Mesothelial cell of epicardium (in vitro differentiated cells): ENCODE measurements at regions not wholly inside any gene's neighbourhood (a gene's known extent, or its start where the extent isn't known, plus 50 kb on each side); places are given as distances from the start of the nearest gene placed in this dataset.

Source experiments
- DNase-seq, 2 experiments: peaks; one replicate each; pipeline ENCODE4 v3.0.0; 2021; ENCODE audit warnings: low spot score in 2 of 2; ENCODE audit not compliant: unreplicated experiment in 2 of 2
- H3K27ac Mint-ChIP-seq: 2 replicates; pipeline ENCODE4 v1.8.0; 2021; ENCODE audit warnings: mixed read lengths
- H3K27me3 Mint-ChIP-seq: 2 replicates; pipeline ENCODE4 v1.8.0; 2021; ENCODE audit warnings: low read depth, mixed read lengths
- H3K36me3 Mint-ChIP-seq: 2 replicates; pipeline ENCODE4 v1.8.0; 2021; ENCODE audit warnings: mixed read lengths
- H3K4me1 Mint-ChIP-seq: 2 replicates; pipeline ENCODE4 v1.8.0; 2021; ENCODE audit warnings: mixed read lengths
- H3K4me3 Mint-ChIP-seq: 2 replicates; pipeline ENCODE4 v1.8.0; 2021; ENCODE audit warnings: mild to moderate bottlenecking, moderate library complexity, mixed read lengths
- H3K9me3 Mint-ChIP-seq: 2 replicates; pipeline ENCODE4 v1.8.0; 2021; ENCODE audit warnings: mixed read lengths
- TF ChIP-seq, protein P1 (sequence below): fragments of 200-600 bp; sonication (generic); IDR thresholded peaks from one replicate; pipeline ENCODE4 v1.5.0; 2021; ENCODE audit warnings: antibody characterized with exemption; ENCODE audit not compliant: unreplicated experiment

DNA sequence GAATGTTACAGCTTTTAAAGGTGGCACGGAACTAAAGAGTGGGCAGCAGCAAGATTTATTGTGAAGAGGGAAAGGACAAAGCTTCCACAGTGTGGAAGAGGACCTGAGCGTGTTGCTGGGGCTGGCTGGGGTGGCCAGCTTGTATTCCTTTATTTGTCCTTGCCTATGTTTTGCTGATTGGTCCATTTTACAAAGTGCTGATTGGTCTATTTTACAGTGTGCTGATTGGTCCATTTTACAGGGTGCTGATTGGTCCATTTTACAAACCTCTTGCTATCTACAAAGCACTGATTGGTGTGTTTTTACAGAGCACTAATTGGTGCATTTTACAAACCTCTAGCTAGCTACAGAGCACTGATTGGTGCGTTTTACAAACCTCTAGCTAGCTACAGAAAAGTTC, 109.7 kb upstream of the DDX18 start:
- peaks cover 4% of the 10 kb centered on the region for H3K27me3 Mint-ChIP-seq
- TF ChIP-seq, protein P1, sequence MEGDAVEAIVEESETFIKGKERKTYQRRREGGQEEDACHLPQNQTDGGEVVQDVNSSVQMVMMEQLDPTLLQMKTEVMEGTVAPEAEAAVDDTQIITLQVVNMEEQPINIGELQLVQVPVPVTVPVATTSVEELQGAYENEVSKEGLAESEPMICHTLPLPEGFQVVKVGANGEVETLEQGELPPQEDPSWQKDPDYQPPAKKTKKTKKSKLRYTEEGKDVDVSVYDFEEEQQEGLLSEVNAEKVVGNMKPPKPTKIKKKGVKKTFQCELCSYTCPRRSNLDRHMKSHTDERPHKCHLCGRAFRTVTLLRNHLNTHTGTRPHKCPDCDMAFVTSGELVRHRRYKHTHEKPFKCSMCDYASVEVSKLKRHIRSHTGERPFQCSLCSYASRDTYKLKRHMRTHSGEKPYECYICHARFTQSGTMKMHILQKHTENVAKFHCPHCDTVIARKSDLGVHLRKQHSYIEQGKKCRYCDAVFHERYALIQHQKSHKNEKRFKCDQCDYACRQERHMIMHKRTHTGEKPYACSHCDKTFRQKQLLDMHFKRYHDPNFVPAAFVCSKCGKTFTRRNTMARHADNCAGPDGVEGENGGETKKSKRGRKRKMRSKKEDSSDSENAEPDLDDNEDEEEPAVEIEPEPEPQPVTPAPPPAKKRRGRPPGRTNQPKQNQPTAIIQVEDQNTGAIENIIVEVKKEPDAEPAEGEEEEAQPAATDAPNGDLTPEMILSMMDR: no peak
- H3K4me3 Mint-ChIP-seq: no peak overlapping the region
- DNase-seq: no peak
- no peaks in the 10 kb centered on the region for H3K36me3 Mint-ChIP-seq
- peaks cover 3% of the 10 kb centered on the region for H3K9me3 Mint-ChIP-seq
- H3K27ac Mint-ChIP-seq: no peak overlapping the region
- H3K4me1 Mint-ChIP-seq: peaks cover 2% of the 10 kb centered on the region

DNA sequence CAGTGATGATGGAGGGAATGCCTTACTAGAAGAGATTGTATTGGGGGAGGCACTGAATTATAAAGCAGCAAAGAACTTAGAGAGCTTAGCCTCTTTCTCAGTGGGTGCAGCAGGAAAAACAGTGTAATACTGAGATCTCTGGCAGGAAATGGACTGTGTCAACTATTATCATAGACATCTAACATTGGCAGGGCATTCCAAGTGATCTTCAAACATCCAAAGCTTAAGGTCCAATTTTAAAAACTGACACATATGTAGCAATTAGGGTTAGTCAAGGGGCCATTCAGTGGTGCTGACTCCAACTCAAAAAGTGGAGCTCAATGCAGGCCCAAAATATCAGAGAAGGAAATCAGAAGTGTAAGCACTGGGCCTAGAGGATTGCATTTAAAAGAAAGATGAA, 106.6 kb upstream of the DDX18 start:
- TF ChIP-seq, protein P1: no peak
- Mint-ChIP-seq H3K9me3 (peaks cover 8% of the 10 kb centered on the region), H3K27me3 (peaks cover 10% of the 10 kb centered on the region), H3K4me3 (no peak overlapping the region), H3K27ac (no peak overlapping the region), H3K36me3 (no peaks in the 10 kb centered on the region), H3K4me1 (peaks cover 2% of the 10 kb centered on the region)
- no peak for DNase-seq

DNA sequence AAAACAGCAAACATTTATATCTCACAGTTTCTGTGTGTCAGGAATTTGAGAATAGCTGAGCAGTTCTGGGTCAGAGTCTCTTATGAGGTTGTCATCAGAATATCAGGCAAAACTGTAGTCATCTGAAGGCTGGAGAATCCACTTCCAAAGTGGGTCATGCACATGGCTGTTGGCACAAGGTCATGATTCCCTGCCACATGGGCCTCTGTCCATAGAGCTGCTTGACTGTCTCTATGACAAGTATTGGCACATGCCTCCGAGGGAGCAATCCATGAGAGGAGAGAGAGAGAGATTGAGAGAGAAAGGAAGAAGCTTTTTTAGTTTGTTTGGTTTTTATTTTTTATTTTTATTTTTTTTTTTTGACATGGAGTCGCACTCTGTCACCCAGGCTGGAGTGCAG, 101.8 kb upstream of the DDX18 start:
- H3K4me1 Mint-ChIP-seq: no peaks in the 10 kb centered on the region
- TF ChIP-seq, protein P1: no peak
- H3K27me3 Mint-ChIP-seq: peaks cover 18% of the 10 kb centered on the region
- H3K36me3 Mint-ChIP-seq: no peaks in the 10 kb centered on the region
- DNase-seq: no peak
- H3K27ac Mint-ChIP-seq: no peak overlapping the region
- no peak overlapping the region for H3K4me3 Mint-ChIP-seq
- peaks cover 5% of the 10 kb centered on the region for H3K9me3 Mint-ChIP-seq

DNA sequence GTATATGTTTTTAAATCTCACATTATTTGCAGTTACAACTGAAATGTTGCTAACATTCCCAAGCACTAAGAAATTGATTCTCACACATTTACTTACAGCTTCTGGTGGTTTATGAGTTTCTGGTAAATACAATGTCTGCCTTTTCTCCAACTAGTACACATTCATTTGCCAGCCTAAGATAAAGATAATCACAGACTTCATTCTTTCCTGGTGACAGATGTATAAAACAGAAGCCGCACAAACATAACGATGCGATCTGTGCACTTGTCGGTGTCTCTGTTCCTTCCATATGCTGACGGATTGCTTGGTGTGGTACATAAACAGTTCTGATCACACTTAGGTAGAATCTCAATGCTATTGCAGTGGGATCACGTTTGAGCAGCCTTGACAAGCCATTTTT, 100.4 kb upstream of the DDX18 start:
- no peaks in the 10 kb centered on the region for H3K36me3 Mint-ChIP-seq
- H3K4me1 Mint-ChIP-seq: no peaks in the 10 kb centered on the region
- no peak overlapping the region for H3K4me3 Mint-ChIP-seq
- H3K27me3 Mint-ChIP-seq: peaks cover 21% of the 10 kb centered on the region
- H3K9me3 Mint-ChIP-seq: peaks cover 5% of the 10 kb centered on the region
- TF ChIP-seq, protein P1: no peak
- no peak overlapping the region for H3K27ac Mint-ChIP-seq
- no peak for DNase-seq

DNA sequence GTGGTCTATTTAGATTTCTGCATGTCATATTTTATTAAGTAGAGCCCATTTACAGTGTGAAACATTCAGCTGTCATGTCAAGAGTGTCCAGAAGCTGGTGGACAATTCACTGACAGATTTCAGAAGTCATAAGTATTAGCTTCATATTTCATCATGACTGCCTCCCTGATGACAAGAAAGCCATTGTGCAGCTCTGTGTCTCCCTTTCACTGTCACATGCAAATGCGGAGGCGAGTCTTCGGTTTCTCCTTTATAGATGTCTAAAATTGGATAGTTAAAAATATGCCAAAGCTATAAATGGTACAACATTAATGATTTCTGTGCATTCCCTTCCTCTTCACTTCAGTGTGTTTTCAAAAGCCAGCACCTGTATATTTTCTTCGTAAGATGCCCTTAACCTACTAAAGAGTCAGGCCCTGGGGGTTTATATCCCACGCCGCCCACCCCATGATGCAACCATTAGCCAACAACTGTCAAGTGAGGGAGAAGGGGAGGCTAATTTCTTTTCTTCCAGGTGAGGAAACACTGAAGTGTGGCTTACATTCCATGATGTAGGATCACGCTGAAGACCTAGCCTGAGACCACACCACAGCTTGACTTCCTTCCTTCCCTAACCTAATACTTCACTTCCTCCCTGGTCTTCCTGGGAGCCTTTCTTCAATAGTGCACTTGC, 99.6 kb upstream of the DDX18 start:
- no peak for DNase-seq
- Mint-ChIP-seq H3K27ac (no peak overlapping the region), H3K9me3 (peaks cover 5% of the 10 kb centered on the region), H3K27me3 (peaks cover 20% of the 10 kb centered on the region), H3K4me1 (no peaks in the 10 kb centered on the region), H3K4me3 (no peak overlapping the region), H3K36me3 (no peaks in the 10 kb centered on the region)
- TF ChIP-seq, protein P1: no peak

DNA sequence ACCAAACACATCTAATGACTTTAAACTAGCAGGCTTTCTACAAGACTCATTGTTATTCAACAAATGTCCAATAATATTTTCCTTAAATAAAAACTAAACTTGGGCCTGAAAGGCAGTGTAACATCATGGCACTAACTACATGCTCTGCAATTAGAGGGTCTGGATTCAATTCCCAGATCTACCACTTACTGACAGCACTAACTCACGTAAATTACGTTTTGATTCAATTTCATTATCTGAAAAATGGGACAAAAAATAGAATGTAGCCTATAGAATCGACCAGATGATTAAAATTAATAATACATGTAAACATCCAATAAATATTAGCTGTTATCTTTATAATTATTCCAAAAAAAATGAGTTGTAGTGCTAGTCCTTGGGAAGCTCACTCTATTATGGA, 98.0 kb upstream of the DDX18 start:
- peaks cover 5% of the 10 kb centered on the region for H3K9me3 Mint-ChIP-seq
- H3K36me3 Mint-ChIP-seq: no peaks in the 10 kb centered on the region
- H3K27me3 Mint-ChIP-seq: peaks cover 14% of the 10 kb centered on the region
- H3K27ac Mint-ChIP-seq: no peak overlapping the region
- H3K4me3 Mint-ChIP-seq: no peak overlapping the region
- H3K4me1 Mint-ChIP-seq: no peaks in the 10 kb centered on the region
- TF ChIP-seq, protein P1: no peak
- no peak for DNase-seq
